GM12864 (cell line): ENCODE measurements at regions not wholly inside any gene's neighbourhood (a gene's known extent, or its start where the extent isn't known, plus 50 kb on each side); places are given as distances from the start of the nearest gene placed in this dataset.
"Not testable (repeated sequence)": the region's sequence is repeated elsewhere in the genome, so short reads cannot be mapped to it uniquely, and the experiment has no call there.

ENCODE experiments used
- DNase-seq: peaks from one replicate; pipeline ENCODE4 v3.0.0-alpha.2; 2011; ENCODE audit warnings: low read depth
- H3K4me3 ChIP-seq: 2 replicates; pipeline ENCODE4 v1.5.1; 2011; ENCODE audit warnings: mild to moderate bottlenecking, low read depth, low read length, control low read depth
- TF ChIP-seq, protein P1 (sequence below): IDR thresholded peaks from 2 replicates; pipeline ENCODE4 v1.5.1; 2011; ENCODE audit warnings: low read depth, mild to moderate bottlenecking, moderate library complexity, low read length, control low read depth, inconsistent platforms; ENCODE audit errors: missing control alignments

DNA sequence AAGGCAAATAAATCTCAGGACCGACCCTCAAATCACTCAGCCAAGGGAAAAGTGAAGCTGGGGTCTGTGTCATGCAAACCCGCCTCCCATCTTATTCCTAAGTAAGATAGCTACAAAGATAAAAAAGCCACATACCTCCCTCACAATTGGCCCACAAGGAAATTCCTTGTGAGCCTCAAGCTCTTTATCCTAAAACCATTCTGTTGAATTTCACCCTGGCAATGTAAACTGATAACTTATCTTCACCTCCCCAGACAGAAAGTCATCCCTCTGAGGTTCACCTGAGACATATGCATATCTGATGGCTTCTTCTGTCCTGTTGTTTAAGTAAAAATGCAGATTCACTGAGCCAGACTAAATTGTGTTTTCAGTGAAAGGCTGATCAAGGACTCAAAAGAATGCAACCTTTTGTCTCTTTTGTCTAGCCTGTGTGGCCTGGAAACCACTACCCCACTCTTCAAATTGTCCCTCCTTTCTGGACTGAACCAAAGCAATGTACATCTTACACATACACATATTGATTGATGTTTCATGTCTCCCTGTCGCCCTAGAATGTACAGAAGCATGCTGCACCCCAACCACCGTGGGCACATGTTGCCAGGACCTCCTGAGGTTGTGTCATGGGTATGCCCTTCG lies 91.3 kb downstream of the MFAP3L start:
- TF ChIP-seq, protein P1, sequence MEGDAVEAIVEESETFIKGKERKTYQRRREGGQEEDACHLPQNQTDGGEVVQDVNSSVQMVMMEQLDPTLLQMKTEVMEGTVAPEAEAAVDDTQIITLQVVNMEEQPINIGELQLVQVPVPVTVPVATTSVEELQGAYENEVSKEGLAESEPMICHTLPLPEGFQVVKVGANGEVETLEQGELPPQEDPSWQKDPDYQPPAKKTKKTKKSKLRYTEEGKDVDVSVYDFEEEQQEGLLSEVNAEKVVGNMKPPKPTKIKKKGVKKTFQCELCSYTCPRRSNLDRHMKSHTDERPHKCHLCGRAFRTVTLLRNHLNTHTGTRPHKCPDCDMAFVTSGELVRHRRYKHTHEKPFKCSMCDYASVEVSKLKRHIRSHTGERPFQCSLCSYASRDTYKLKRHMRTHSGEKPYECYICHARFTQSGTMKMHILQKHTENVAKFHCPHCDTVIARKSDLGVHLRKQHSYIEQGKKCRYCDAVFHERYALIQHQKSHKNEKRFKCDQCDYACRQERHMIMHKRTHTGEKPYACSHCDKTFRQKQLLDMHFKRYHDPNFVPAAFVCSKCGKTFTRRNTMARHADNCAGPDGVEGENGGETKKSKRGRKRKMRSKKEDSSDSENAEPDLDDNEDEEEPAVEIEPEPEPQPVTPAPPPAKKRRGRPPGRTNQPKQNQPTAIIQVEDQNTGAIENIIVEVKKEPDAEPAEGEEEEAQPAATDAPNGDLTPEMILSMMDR = no peak
- H3K4me3 ChIP-seq = no peak overlapping the region
- no peak for DNase-seq

DNA sequence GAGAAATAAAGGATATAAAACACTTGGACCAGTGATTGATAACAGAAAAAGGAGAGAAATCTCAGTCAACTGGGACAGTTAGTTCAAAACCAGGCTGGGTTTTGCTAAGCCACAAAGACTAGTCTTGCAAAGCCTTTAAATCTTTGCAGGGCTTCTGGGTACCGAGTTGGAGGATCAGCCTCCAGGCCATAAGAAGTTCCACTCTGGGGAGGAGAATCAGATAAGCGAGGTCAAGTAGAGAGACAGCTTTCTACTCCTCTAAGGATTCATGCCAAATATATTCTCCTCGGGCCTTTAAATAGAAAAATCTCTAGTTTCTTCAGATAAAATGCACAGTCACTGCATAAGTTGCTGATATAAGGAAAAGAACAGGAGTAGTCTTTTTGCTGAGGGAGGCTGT lies 92.7 kb downstream of the MFAP3L start:
- TF ChIP-seq, protein P1 = no peak
- DNase-seq = no peak
- H3K4me3 ChIP-seq = no peak overlapping the region

DNA sequence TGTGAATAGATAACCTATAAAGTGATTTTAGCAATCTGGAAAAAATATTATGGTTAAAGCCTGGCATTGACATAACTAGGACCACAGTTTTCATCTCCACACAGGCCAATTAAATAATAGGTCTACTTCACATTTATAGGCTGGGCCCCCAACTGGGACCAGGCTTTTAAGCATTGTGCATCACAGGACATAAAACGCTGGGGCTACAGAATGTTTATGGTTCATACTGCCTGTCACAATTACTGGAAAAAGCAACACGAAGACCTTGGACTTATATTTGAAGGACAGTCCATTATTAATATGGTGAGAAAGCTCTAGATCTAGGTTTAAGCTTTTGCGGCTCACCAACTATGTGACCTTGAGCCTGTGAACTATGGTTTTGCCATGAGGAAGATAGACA lies 94.2 kb downstream of the MFAP3L start:
- TF ChIP-seq, protein P1 = no peak
- DNase-seq = no peak
- H3K4me3 ChIP-seq = no peak overlapping the region

DNA sequence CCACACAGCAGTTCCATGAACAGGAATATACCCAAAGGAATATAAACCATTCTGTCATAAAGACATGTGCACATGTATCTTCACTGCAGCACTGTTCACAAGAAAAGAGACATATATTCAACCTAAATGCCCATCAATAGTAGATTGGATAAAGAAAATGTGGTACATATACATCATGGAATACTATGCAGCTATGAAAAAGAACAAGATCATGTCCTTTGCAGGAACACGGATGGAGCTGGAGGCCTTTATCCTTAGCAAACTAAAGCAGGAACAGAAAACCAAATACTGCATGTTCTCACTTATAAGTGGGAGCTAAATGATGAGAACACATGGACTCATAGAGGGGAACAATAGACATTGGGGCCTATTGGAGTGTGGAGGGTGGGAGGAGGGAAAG lies 95.4 kb downstream of the MFAP3L start:
- not testable (repeated sequence) for H3K4me3 ChIP-seq, DNase-seq

DNA sequence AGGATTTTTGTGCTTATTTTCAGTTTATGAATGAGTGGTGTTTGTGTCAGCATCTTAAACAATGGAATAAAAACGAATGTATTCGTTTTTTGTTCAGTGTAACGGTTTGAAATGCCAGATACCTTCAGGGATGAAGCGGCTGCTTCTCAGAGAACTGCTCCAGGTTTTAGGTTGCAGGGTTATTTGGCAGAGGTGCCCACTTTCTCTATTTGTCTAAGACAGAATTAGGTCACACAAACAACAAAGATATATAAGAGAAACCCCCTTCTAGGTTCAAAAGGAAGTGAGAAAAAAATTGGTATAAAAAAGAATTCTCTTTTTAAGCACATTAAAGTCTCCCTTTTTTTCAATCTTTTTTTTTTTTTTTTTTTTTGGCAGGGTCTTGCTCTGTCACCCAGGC lies 98.9 kb downstream of the MFAP3L start:
- H3K4me3 ChIP-seq = no peak overlapping the region
- no peak for DNase-seq
- TF ChIP-seq, protein P1 = no peak

DNA sequence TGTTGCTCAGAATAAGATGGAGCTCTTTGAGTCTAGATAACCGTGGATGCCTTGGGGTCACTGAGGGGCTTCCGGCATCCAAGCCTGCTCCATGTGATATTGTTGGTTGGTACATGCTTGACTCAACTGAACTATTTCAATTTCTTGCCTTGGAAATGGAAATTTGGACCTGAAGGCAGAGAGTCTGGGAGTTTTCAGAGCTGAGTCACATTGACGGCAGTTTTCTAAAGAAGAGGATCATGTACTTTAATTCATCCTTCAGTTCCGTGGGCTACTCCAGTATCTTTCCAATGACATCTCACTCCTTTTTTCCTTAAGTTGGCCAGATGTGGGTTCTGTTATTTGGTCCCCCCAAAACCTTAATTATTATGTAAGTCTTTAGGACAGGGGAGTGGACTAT lies 100.5 kb downstream of the MFAP3L start:
- no peak overlapping the region for H3K4me3 ChIP-seq
- TF ChIP-seq, protein P1 = no peak
- DNase-seq = no peak

DNA sequence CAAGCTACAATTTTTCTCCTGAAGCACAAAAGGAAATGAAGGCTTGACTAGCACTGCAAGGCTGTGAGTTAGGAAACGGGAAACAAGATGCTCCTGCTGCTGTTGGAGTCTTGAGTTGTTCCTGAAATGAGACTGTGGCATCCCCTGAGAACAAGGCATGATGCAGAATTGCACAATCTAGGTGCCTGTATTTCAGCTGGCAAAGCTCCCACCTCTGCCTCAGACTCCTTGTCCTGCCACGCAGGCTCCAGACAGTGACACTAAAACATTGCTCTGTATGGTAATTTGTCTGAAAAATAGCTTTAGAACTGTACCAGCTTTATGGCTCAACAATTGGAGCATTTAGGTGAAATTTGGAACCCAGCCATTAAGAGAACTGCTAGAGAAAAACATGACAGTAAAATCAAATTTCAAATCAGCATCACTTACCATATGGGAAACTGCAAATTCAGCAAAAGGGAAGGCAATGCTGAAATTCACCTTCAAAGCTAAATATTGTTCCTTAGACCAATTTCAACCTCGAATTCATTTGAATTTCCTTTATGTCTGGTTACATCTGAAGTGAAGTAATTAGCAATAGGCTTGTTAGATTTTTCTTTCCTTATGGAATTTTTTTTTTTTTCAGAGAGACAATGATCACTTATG lies 103.4 kb downstream of the MFAP3L start:
- no peak overlapping the region for H3K4me3 ChIP-seq
- TF ChIP-seq, protein P1 = no peak
- no peak for DNase-seq
